ENCODE measurements at regions not wholly inside any gene's neighbourhood (a gene's known extent, or its start where the extent isn't known, plus 50 kb on each side); places are given as distances from the start of the nearest gene placed in this dataset.

- DNase-seq = no peak
These were observed 52.9 kb upstream of the PIK3CG start for GRCh38 chr7:106812027-106812643.

- no peak for DNase-seq
These were observed 51.3 kb upstream of the PIK3CG start for GRCh38 chr7:106813705-106814305.

- DNase-seq = no peak
These were observed 50.2 kb upstream of the PIK3CG start for GRCh38 chr7:106814887-106815286.

Measured in OCI-M1 (cell line).